ENCODE measurements at regions not wholly inside any gene's neighbourhood (a gene's known extent, or its start where the extent isn't known, plus 50 kb on each side); places are given as distances from the start of the nearest gene placed in this dataset.

GRCh38 chr16:87230571-87230970 lies 86.6 kb downstream of the C16orf95 start:
- peaks cover under 1% of the 10 kb centered on the region for H3K27me3 ChIP-seq (ENCODE audit: insufficient read depth, low read length, poor library complexity)
- no peaks in the 10 kb centered on the region for H3K9me3 ChIP-seq (ENCODE audit: insufficient read depth, low read length, severe bottlenecking)
- no peak for TF ChIP-seq EZH2 (IDR thresholded peaks at IDR 0.05; ENCODE audit: borderline replicate concordance, low read depth, low read length, severe bottlenecking)
- no peak for TF ChIP-seq CTCF (IDR thresholded peaks at IDR 0.05; ENCODE audit: borderline replicate concordance, extremely low read depth, low read length, poor library complexity, severe bottlenecking)
- DNase-seq (no peak), ATAC-seq (ENCODE audit: insufficient read depth, low read depth) (no peak)
- no peak overlapping the region for H2AFZ ChIP-seq (ENCODE audit: low read depth, low read length)
- no peaks in the 10 kb centered on the region for H3K79me2 ChIP-seq (ENCODE audit: insufficient read depth, low read length)
- H3K27ac ChIP-seq (ENCODE audit: low read length): no peak overlapping the region
- no peaks in the 10 kb centered on the region for H3K4me1 ChIP-seq (ENCODE audit: insufficient read depth, low read length)
- no peaks in the 10 kb centered on the region for H3K36me3 ChIP-seq (ENCODE audit: insufficient read depth, low read length)
- no peak overlapping the region for H3K4me3 ChIP-seq (ENCODE audit: low read depth in 1 of 2, low read length in 2 of 2)
- H3K4me2 ChIP-seq (ENCODE audit: insufficient read depth, low read length): no peak overlapping the region
- no peaks in the 10 kb centered on the region; the same call in 1 of the 2 replicates for H4K20me1 ChIP-seq (ENCODE audit: insufficient read depth, low read length)
- no peak overlapping the region for H3K9ac ChIP-seq (ENCODE audit: low read depth, low read length)

- no peak for ATAC-seq (ENCODE audit: insufficient read depth, low read depth)
- H3K4me1 ChIP-seq (ENCODE audit: insufficient read depth, low read length): no peaks in the 10 kb centered on the region
Measured at GRCh38 chr16:87231295-87231694, 85.9 kb downstream of the C16orf95 start.

GRCh38 chr16:87231911-87232310 lies 85.3 kb downstream of the C16orf95 start:
- no peaks in the 10 kb centered on the region for H3K9me3 ChIP-seq (ENCODE audit: insufficient read depth, low read length, severe bottlenecking)

More at GRCh38 chr16:87231295-87231694, 85.9 kb downstream of the C16orf95 start:
- TF ChIP-seq CTCF (IDR thresholded peaks at IDR 0.05; ENCODE audit: borderline replicate concordance, extremely low read depth, low read length, poor library complexity, severe bottlenecking) (no peak), EZH2 (IDR thresholded peaks at IDR 0.05; ENCODE audit: borderline replicate concordance, low read depth, low read length, severe bottlenecking) (no peak)
- no peak for DNase-seq
- Histone ChIP-seq H3K4me2 (ENCODE audit: insufficient read depth, low read length) (no peak overlapping the region), H3K27ac (ENCODE audit: low read length) (no peak overlapping the region), H2AFZ (ENCODE audit: low read depth, low read length) (no peak overlapping the region), H4K20me1 (ENCODE audit: insufficient read depth, low read length) (no peaks in the 10 kb centered on the region; the same call in 1 of the 2 replicates), H3K27me3 (ENCODE audit: insufficient read depth, low read length, poor library complexity) (no peaks in the 10 kb centered on the region), H3K4me3 (ENCODE audit: low read depth in 1 of 2, low read length in 2 of 2) (no peak overlapping the region), H3K9me3 (ENCODE audit: insufficient read depth, low read length, severe bottlenecking) (no peaks in the 10 kb centered on the region), H3K9ac (ENCODE audit: low read depth, low read length) (no peak overlapping the region), H3K36me3 (ENCODE audit: insufficient read depth, low read length) (no peaks in the 10 kb centered on the region), H3K79me2 (ENCODE audit: insufficient read depth, low read length) (no peaks in the 10 kb centered on the region)

More at GRCh38 chr16:87231911-87232310, 85.3 kb downstream of the C16orf95 start:
- H3K36me3 ChIP-seq (ENCODE audit: insufficient read depth, low read length): no peaks in the 10 kb centered on the region
- no peaks in the 10 kb centered on the region for H3K27me3 ChIP-seq (ENCODE audit: insufficient read depth, low read length, poor library complexity)
- TF ChIP-seq CTCF (IDR thresholded peaks at IDR 0.05; ENCODE audit: borderline replicate concordance, extremely low read depth, low read length, poor library complexity, severe bottlenecking) (no peak), EZH2 (IDR thresholded peaks at IDR 0.05; ENCODE audit: borderline replicate concordance, low read depth, low read length, severe bottlenecking) (no peak)
- H4K20me1 ChIP-seq (ENCODE audit: insufficient read depth, low read length): no peaks in the 10 kb centered on the region; the same call in 1 of the 2 replicates
- no peak overlapping the region for H3K4me2 ChIP-seq (ENCODE audit: insufficient read depth, low read length)
- H3K4me3 ChIP-seq (ENCODE audit: low read depth in 1 of 2, low read length in 2 of 2): no peak overlapping the region
- no peaks in the 10 kb centered on the region for H3K79me2 ChIP-seq (ENCODE audit: insufficient read depth, low read length)
- H3K27ac ChIP-seq (ENCODE audit: low read length): no peak overlapping the region
- ATAC-seq (ENCODE audit: insufficient read depth, low read depth): no peak
- no peak overlapping the region for H2AFZ ChIP-seq (ENCODE audit: low read depth, low read length)
- no peak for DNase-seq
- no peaks in the 10 kb centered on the region for H3K4me1 ChIP-seq (ENCODE audit: insufficient read depth, low read length)
- H3K9ac ChIP-seq (ENCODE audit: low read depth, low read length): no peak overlapping the region
